IMR-90 (cell line): ENCODE measurements at regions not wholly inside any gene's neighbourhood (a gene's known extent, or its start where the extent isn't known, plus 50 kb on each side); places are given as distances from the start of the nearest gene placed in this dataset.

ENCODE experiments used
- ATAC-seq: fragments of 200-7000 bp; cut with Tn5 transposase; 2 replicates; pipeline ENCODE4 v1.9.1; 2020; ENCODE audit warnings: low read depth, mild to moderate bottlenecking, moderate library complexity
- BruUV-seq: library from RNA; stranded (reverse); fragments of 400-500 nt; replicated peaks from 2 replicates; lab custom pipeline; 2021; lab: Mats Ljungman, UMichigan
- CTCF ChIA-PET: fragments of 300-600 bp; formaldehyde crosslinking; extraction: SDS; loops from one replicate; lab custom pipeline; 2021; ENCODE audit warnings: antibody characterized with exemption; lab: Yijun Ruan, JAX
- POLR2A ChIA-PET: fragments of 300-600 bp; sonication (Branson Sonifier 250); formaldehyde crosslinking; loops from one replicate; lab custom pipeline; 2022; ENCODE audit warnings: antibody characterized with exemption; ENCODE audit not compliant: unreplicated experiment; lab: Charles Lee
- DNase-seq: peaks from one replicate; pipeline ENCODE4 v3.0.0; 2013
- H2AFZ ChIP-seq: replicated peaks from 2 replicates; pipeline ENCODE3; 2013; ENCODE audit warnings: low read length, mild to moderate bottlenecking; ENCODE audit not compliant: poor library complexity
- H2AK5ac ChIP-seq: 2 replicates; pipeline ENCODE4 v1.6.1; 2013; ENCODE audit warnings: low read depth, low read length, inconsistent platforms
- H2AK9ac ChIP-seq: replicated peaks from 2 replicates; pipeline ENCODE3; 2013; ENCODE audit warnings: mild to moderate bottlenecking, low read depth, low read length, moderate library complexity; ENCODE audit not compliant: poor library complexity
- H2BK120ac ChIP-seq: 2 replicates; pipeline ENCODE4 v1.6.1; 2013; ENCODE audit warnings: low read depth, low read length, inconsistent platforms
- H2BK15ac ChIP-seq: 3 replicates; pipeline ENCODE4 v1.6.1; 2013; ENCODE audit warnings: low read depth, low read length, inconsistent platforms
- H2BK20ac ChIP-seq: 2 replicates; pipeline ENCODE4 v1.6.1; 2013; ENCODE audit warnings: low read depth, mild to moderate bottlenecking, inconsistent platforms, low read length, moderate library complexity
- H2BK5ac ChIP-seq: 2 replicates; pipeline ENCODE4 v1.6.1; 2013; ENCODE audit warnings: mild to moderate bottlenecking, low read depth, low read length, inconsistent platforms; ENCODE audit not compliant: poor library complexity, severe bottlenecking
- H3K14ac ChIP-seq: replicated peaks from 2 replicates; pipeline ENCODE4 v1.6.1; 2013; ENCODE audit warnings: low read depth, low read length, inconsistent platforms
- H3K18ac ChIP-seq: 2 replicates; pipeline ENCODE4 v1.6.1; 2013; ENCODE audit warnings: low read depth, low read length, control low read depth
- H3K23ac ChIP-seq: 2 replicates; pipeline ENCODE4 v1.6.1; 2013; ENCODE audit warnings: low read depth, low read length, inconsistent platforms
- H3K27ac ChIP-seq: 2 replicates; pipeline ENCODE4 v1.5.1; 2013; ENCODE audit warnings: mild to moderate bottlenecking, control low read depth, low read length; ENCODE audit not compliant: insufficient read depth
- H3K27me3 ChIP-seq: 2 replicates; pipeline ENCODE4 v1.6.1; 2013; ENCODE audit warnings: low read length; ENCODE audit not compliant: control insufficient read depth, insufficient read depth
- H3K36me3 ChIP-seq: 2 replicates; pipeline ENCODE4 v1.6.1; 2013; ENCODE audit warnings: low read length, mixed read lengths; ENCODE audit not compliant: control insufficient read depth, insufficient read depth
- H3K4ac ChIP-seq: 2 replicates; pipeline ENCODE4 v1.6.1; 2013; ENCODE audit warnings: low read depth, low read length, inconsistent platforms
- H3K4me1 ChIP-seq: 2 replicates; pipeline ENCODE4 v1.6.1; 2013; ENCODE audit warnings: low read length, mixed read lengths; ENCODE audit not compliant: control insufficient read depth, insufficient read depth
- H3K4me2 ChIP-seq: 2 replicates; pipeline ENCODE4 v1.6.1; 2013; ENCODE audit warnings: low read depth, mild to moderate bottlenecking, control low read depth, low read length, moderate library complexity
- H3K4me3 ChIP-seq: 2 replicates; pipeline ENCODE4 v1.5.1; 2013; ENCODE audit warnings: low read depth, mild to moderate bottlenecking, control low read depth, low read length, moderate library complexity; ENCODE audit not compliant: insufficient read depth
- H3K56ac ChIP-seq: 2 replicates; pipeline ENCODE4 v1.6.1; 2013; ENCODE audit warnings: low read length, inconsistent platforms; ENCODE audit not compliant: insufficient read depth; ENCODE audit errors: extremely low read depth
- H3K79me1 ChIP-seq, 2 experiments: 2 replicates each; pipeline ENCODE4 v1.6.1; 2013; ENCODE audit warnings: low read length in 2 of 2, inconsistent platforms in 1 of 2, low read depth in 1 of 2
- H3K9ac ChIP-seq: 2 replicates; pipeline ENCODE4 v1.6.1; 2013; ENCODE audit warnings: low read depth, low read length, control low read depth
- H3K9me1 ChIP-seq: 2 replicates; pipeline ENCODE4 v1.6.1; 2013; ENCODE audit warnings: low read length, inconsistent platforms; ENCODE audit not compliant: insufficient read depth
- H3K9me3 ChIP-seq: 2 replicates; pipeline ENCODE4 v1.6.1; 2013; ENCODE audit warnings: low read length; ENCODE audit not compliant: control insufficient read depth, insufficient read depth
- H4K20me1 ChIP-seq: 2 replicates; pipeline ENCODE4 v1.6.1; 2013; ENCODE audit warnings: low read length, inconsistent platforms; ENCODE audit not compliant: insufficient read depth
- H4K5ac ChIP-seq: 2 replicates; pipeline ENCODE4 v1.6.1; 2013; ENCODE audit warnings: mild to moderate bottlenecking, low read depth, low read length, control low read depth
- H4K8ac ChIP-seq, 2 experiments: 2 replicates each; pipeline ENCODE4 v1.6.1; 2013; ENCODE audit warnings: low read depth in 2 of 2, low read length in 2 of 2, control low read depth in 1 of 2, inconsistent platforms in 1 of 2
- H4K91ac ChIP-seq: 2 replicates; pipeline ENCODE4 v1.6.1; 2013; ENCODE audit warnings: low read depth, low read length, inconsistent platforms; ENCODE audit not compliant: insufficient read depth
- POLR2A ChIP-seq: IDR thresholded peaks from 2 replicates; pipeline ENCODE4 v1.6.1; 2012; ENCODE audit warnings: mild to moderate bottlenecking, low read depth, low read length
- WGBS, 2 experiments: methylation state at CpG; one replicate each; pipeline versions ENCODE4 v1.1.5 to v1.1.7; 2013; ENCODE audit warnings: missing lambda C conversion rate in 2 of 2; ENCODE audit not compliant: insufficient read length in 1 of 2; ENCODE audit errors: extremely low coverage in 2 of 2; 5-methylcytosine and 5-hydroxymethylcytosine counted together
- dilution Hi-C: fragments of 300-500 bp; cut with HindIII; formaldehyde crosslinking; loops from one replicate; pipeline ENCODE4 v1.14.3; 2018; ENCODE audit warnings: low sequenced_read_pairs; ENCODE audit not compliant: unreplicated experiment
- in situ Hi-C: fragments of 300-500 bp; cut with MboI; formaldehyde crosslinking; loops from 3 replicates; pipeline ENCODE4 v1.14.3; 2019; ENCODE audit warnings: low sequenced_read_pairs, inconsistent platforms, mixed read lengths
- intact Hi-C: fragments of 100-400 bp; cut with micrococcal nuclease; formaldehyde crosslinking; loops from 2 replicates; pipeline ENCODE4 v1.10.0; 2022
- TF ChIP-seq, protein P1 (sequence below): fragments of 150-350 bp; IDR thresholded peaks from 2 replicates; pipeline ENCODE4 v1.6.1; 2017; ENCODE audit warnings: mild to moderate bottlenecking, antibody characterized with exemption, low read length, low read depth

DNA sequence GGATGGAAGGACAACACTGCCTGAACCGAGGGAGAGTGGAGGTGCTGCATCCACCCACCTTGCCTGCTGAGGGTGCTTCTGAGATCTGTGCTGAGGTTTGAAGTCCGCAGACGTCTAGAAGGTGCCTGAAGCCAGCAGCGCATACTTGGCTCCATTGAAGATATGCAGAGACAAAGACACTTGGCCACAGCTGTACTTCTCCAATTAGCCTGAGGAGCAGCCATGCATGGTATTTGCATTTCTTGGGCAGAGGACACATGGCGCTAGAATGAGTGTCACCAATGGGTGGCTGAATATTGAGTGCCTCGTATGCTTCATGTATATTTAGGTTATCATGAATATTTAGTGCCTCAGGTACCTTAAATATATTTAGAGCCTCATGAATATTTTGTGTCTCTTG lies 128.7 kb upstream of the ATP6AP2 start:
- TF ChIP-seq, protein P1, sequence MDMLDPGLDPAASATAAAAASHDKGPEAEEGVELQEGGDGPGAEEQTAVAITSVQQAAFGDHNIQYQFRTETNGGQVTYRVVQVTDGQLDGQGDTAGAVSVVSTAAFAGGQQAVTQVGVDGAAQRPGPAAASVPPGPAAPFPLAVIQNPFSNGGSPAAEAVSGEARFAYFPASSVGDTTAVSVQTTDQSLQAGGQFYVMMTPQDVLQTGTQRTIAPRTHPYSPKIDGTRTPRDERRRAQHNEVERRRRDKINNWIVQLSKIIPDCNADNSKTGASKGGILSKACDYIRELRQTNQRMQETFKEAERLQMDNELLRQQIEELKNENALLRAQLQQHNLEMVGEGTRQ, result no peak
- no peak for TF ChIP-seq POLR2A
- no peak overlapping the region for H4K8ac ChIP-seq
- in situ Hi-C loops (no loop called here), dilution Hi-C loops (no loop called here), intact Hi-C loops (no loop called here)
- H3K9me1 ChIP-seq, result no peaks in the 10 kb centered on the region
- H3K4me1 ChIP-seq, result no peaks in the 10 kb centered on the region
- no peak overlapping the region for H2AK9ac ChIP-seq
- H3K9ac ChIP-seq, result no peak overlapping the region
- no peak overlapping the region for H4K5ac ChIP-seq
- H4K20me1 ChIP-seq, result no peaks in the 10 kb centered on the region
- ChIA-PET CTCF (no interaction called here), POLR2A (no interaction called here)
- no peak overlapping the region for H2AK5ac ChIP-seq
- H2BK20ac ChIP-seq, result no peak overlapping the region
- H3K23ac ChIP-seq, result no peak overlapping the region
- H3K56ac ChIP-seq, result no peak overlapping the region
- H3K4me2 ChIP-seq, result no peak overlapping the region
- no peak overlapping the region for H3K27ac ChIP-seq
- no peaks in the 10 kb centered on the region for H3K79me1 ChIP-seq
- H3K27me3 ChIP-seq, result peaks cover 27% of the 10 kb centered on the region
- H2BK5ac ChIP-seq, result no peak overlapping the region
- no TSS peak for BruUV-seq
- H3K4me3 ChIP-seq, result no peak overlapping the region
- H3K4ac ChIP-seq, result no peak overlapping the region
- H2BK120ac ChIP-seq, result no peak overlapping the region
- 93% methylated on average over 4 of the region's 6 CpGs; no CpG with 5 or more reads in 1 of the 2 experiments for WGBS, 2 experiments
- no peak overlapping the region for H3K14ac ChIP-seq
- H2BK15ac ChIP-seq, result no peak overlapping the region
- DNase-seq (no peak), ATAC-seq (no peak)
- H3K36me3 ChIP-seq, result no peaks in the 10 kb centered on the region
- H3K9me3 ChIP-seq, result no peaks in the 10 kb centered on the region; the same call in 1 of the 2 replicates
- H3K18ac ChIP-seq, result no peak overlapping the region
- H2AFZ ChIP-seq, result no peak overlapping the region
- no peak overlapping the region for H4K91ac ChIP-seq
